Parathyroid adenoma (tissue), 2 donors: ENCODE measurements at regions not wholly inside any gene's neighbourhood (a gene's known extent, or its start where the extent isn't known, plus 50 kb on each side); places are given as distances from the start of the nearest gene placed in this dataset.

Source experiments
- H2AFZ ChIP-seq: fragments of 300-600 bp; sonication (generic); one replicate; pipeline ENCODE4 v1.7.0; 2017; ENCODE audit warnings: antibody characterized with exemption, mild to moderate bottlenecking
- H3K27ac ChIP-seq: fragments of 300-600 bp; sonication (generic); one replicate; pipeline ENCODE4 v1.7.0; 2017
- H3K27me3 ChIP-seq: fragments of 300-600 bp; sonication (generic); one replicate; pipeline ENCODE4 v1.7.0; 2017; ENCODE audit warnings: low read length; ENCODE audit not compliant: control insufficient read depth, insufficient read depth
- H3K36me3 ChIP-seq: fragments of 300-600 bp; sonication (generic); one replicate; pipeline ENCODE4 v1.7.0; 2017; ENCODE audit warnings: low read length; ENCODE audit not compliant: control insufficient read depth, insufficient read depth
- H3K4me1 ChIP-seq: fragments of 300-600 bp; sonication (generic); one replicate; pipeline ENCODE4 v1.7.0; 2017; ENCODE audit warnings: control low read depth
- H3K4me2 ChIP-seq: fragments of 300-600 bp; sonication (generic); one replicate; pipeline ENCODE4 v1.7.0; 2017; ENCODE audit warnings: low read length
- H3K4me3 ChIP-seq: fragments of 300-600 bp; sonication (generic); one replicate; pipeline ENCODE4 v1.7.0; 2017; ENCODE audit warnings: low read depth, low read length
- H3K79me2 ChIP-seq: fragments of 300-600 bp; sonication (generic); one replicate; pipeline ENCODE4 v1.7.0; 2017; ENCODE audit warnings: control low read depth
- H3K9ac ChIP-seq: fragments of 300-600 bp; sonication (generic); one replicate; pipeline ENCODE4 v1.7.0; 2017; ENCODE audit warnings: mild to moderate bottlenecking
- H3K9me3 ChIP-seq: fragments of 300-600 bp; sonication (generic); one replicate; pipeline ENCODE4 v1.7.0; 2017; ENCODE audit warnings: low read length; ENCODE audit not compliant: control insufficient read depth
- CTCF ChIP-seq: fragments of 300-600 bp; sonication (generic); IDR thresholded peaks from one replicate; pipeline ENCODE4 v1.7.0; 2017; ENCODE audit warnings: antibody characterized with exemption, mild to moderate bottlenecking
- donor health status: primary hyperparathyroidism.

- H3K9ac ChIP-seq: no peak overlapping the region
- H2AFZ ChIP-seq: no peak overlapping the region
- no peaks in the 10 kb centered on the region for H3K27me3 ChIP-seq
- H3K4me2 ChIP-seq: no peak overlapping the region
- no peak for TF ChIP-seq CTCF
- no peaks in the 10 kb centered on the region for H3K79me2 ChIP-seq
- H3K27ac ChIP-seq: no peak overlapping the region
- H3K4me1 ChIP-seq: no peaks in the 10 kb centered on the region
- no peak overlapping the region for H3K4me3 ChIP-seq
- H3K9me3 ChIP-seq: no peaks in the 10 kb centered on the region
- H3K36me3 ChIP-seq: no peaks in the 10 kb centered on the region
These were observed 1024.0 kb downstream of the GRIK2 start for GRCh38 chr6:102417368-102417998.

- no peak overlapping the region for H3K9ac ChIP-seq
- H3K79me2 ChIP-seq: no peaks in the 10 kb centered on the region
- no peaks in the 10 kb centered on the region for H3K4me1 ChIP-seq
- no peaks in the 10 kb centered on the region for H3K9me3 ChIP-seq
- H3K36me3 ChIP-seq: no peaks in the 10 kb centered on the region
- H3K4me3 ChIP-seq: no peak overlapping the region
- H3K27ac ChIP-seq: no peak overlapping the region
- no peak overlapping the region for H3K4me2 ChIP-seq
- H3K27me3 ChIP-seq: no peaks in the 10 kb centered on the region
- no peak overlapping the region for H2AFZ ChIP-seq
- no peak for TF ChIP-seq CTCF
These were observed 1022.4 kb downstream of the GRIK2 start for GRCh38 chr6:102415891-102416290.

- Histone ChIP-seq H3K9ac (no peak overlapping the region), H3K4me1 (no peaks in the 10 kb centered on the region), H3K9me3 (no peaks in the 10 kb centered on the region), H3K4me2 (no peak overlapping the region), H3K27me3 (no peaks in the 10 kb centered on the region), H3K79me2 (no peaks in the 10 kb centered on the region), H3K36me3 (no peaks in the 10 kb centered on the region), H3K27ac (no peak overlapping the region), H3K4me3 (no peak overlapping the region), H2AFZ (no peak overlapping the region)
- TF ChIP-seq CTCF: no peak
These were observed 1018.3 kb downstream of the GRIK2 start for GRCh38 chr6:102411796-102412195.

GRCh38 chr6:102407886-102408741, 1014.6 kb downstream of the GRIK2 start:
- Histone ChIP-seq H3K36me3 (no peaks in the 10 kb centered on the region), H3K27ac (no peak overlapping the region), H3K4me1 (no peaks in the 10 kb centered on the region), H3K4me3 (no peak overlapping the region), H3K79me2 (no peaks in the 10 kb centered on the region), H3K4me2 (no peak overlapping the region), H2AFZ (no peak overlapping the region), H3K27me3 (no peaks in the 10 kb centered on the region), H3K9me3 (peaks cover 3% of the 10 kb centered on the region), H3K9ac (no peak overlapping the region)
- TF ChIP-seq CTCF: no peak
